HEK293 (cell line): ENCODE measurements at regions not wholly inside any gene's neighbourhood (a gene's known extent, or its start where the extent isn't known, plus 50 kb on each side); places are given as distances from the start of the nearest gene placed in this dataset.

Source experiments
- CTCF ChIA-PET: fragments of 350-600 bp; formaldehyde crosslinking; extraction: SDS; loops from one replicate; lab custom pipeline; 2021; ENCODE audit warnings: antibody characterized with exemption; lab: Yijun Ruan, JAX
- POLR2A ChIA-PET: fragments of 300-600 bp; formaldehyde crosslinking; extraction: SDS; loops from one replicate; lab custom pipeline; 2020; ENCODE audit warnings: antibody characterized with exemption, inconsistent platforms; lab: Yijun Ruan, JAX
- H3K27ac ChIP-seq: fragments of 200-500 bp; sonication (Bioruptor generic); 2 replicates; pipeline ENCODE4 v1.5.1; 2014; ENCODE audit warnings: low read depth, low read length, control low read depth, inconsistent platforms; ENCODE audit errors: extremely low read depth
- H3K36me3 ChIP-seq, 2 experiments: fragments of 200-500 bp in 1 of 2; sonication (Bioruptor generic) in 1 of 2; 1 replicate in 1 of 2; 2 replicates in 1 of 2; pipeline ENCODE4 v1.5.1; 2014 to 2017; ENCODE audit warnings: inconsistent platforms in 2 of 2, low read length in 2 of 2; ENCODE audit not compliant: control insufficient read depth in 2 of 2, insufficient read depth in 1 of 2
- H3K4me1 ChIP-seq: fragments of 200-500 bp; sonication (Bioruptor generic); 2 replicates; pipeline ENCODE4 v1.5.1; 2014; ENCODE audit warnings: mild to moderate bottlenecking, low read length, inconsistent platforms; ENCODE audit not compliant: control insufficient read depth, insufficient read depth
- H3K4me3 ChIP-seq: 2 replicates; pipeline ENCODE4 v1.5.1; 2011; ENCODE audit warnings: low read depth, mild to moderate bottlenecking, control low read depth, low read length, moderate library complexity
- H3K9me3 ChIP-seq: fragments of 200-500 bp; sonication (Bioruptor generic); 2 replicates; pipeline ENCODE4 v1.5.1; 2014; ENCODE audit warnings: low read depth, low read length, inconsistent platforms; ENCODE audit not compliant: control insufficient read depth, insufficient read depth
- MYNN ChIP-seq: fragments of 450-650 bp; formaldehyde crosslinking; IDR thresholded peaks from 2 replicates; pipeline ENCODE4 v1.5.1; 2016; ENCODE audit warnings: missing biosample characterization, missing genetic modification characterization, borderline replicate concordance
- PRDM6 ChIP-seq: fragments of 450-650 bp; formaldehyde crosslinking; IDR thresholded peaks from 2 replicates; pipeline ENCODE4 v1.5.1; 2017; ENCODE audit warnings: missing biosample characterization, missing genetic modification characterization
- SCRT2 ChIP-seq: fragments of 450-650 bp; formaldehyde crosslinking; IDR thresholded peaks from 2 replicates; pipeline ENCODE4 v1.5.1; 2016; ENCODE audit warnings: missing biosample characterization, missing genetic modification characterization
- TCF7L2 ChIP-seq: IDR thresholded peaks from 2 replicates; pipeline ENCODE4 v1.6.1; 2011; ENCODE audit warnings: low read depth, mild to moderate bottlenecking, inconsistent platforms, low read length, moderate library complexity, borderline replicate concordance
- ZBTB17 ChIP-seq: fragments of 450-650 bp; formaldehyde crosslinking; IDR thresholded peaks from 2 replicates; pipeline ENCODE4 v1.5.1; 2016; ENCODE audit warnings: missing biosample characterization, missing genetic modification characterization
- ZBTB20 ChIP-seq: fragments of 450-650 bp; formaldehyde crosslinking; IDR thresholded peaks from 2 replicates; pipeline ENCODE4 v1.5.1; 2016; ENCODE audit warnings: missing biosample characterization, missing genetic modification characterization
- ZFHX2 ChIP-seq: fragments of 450-650 bp; formaldehyde crosslinking; conservative IDR thresholded peaks from 2 replicates; pipeline ENCODE4 v1.5.1; 2016; ENCODE audit warnings: missing biosample characterization, missing genetic modification characterization
- ZFP41 ChIP-seq: fragments of 450-650 bp; formaldehyde crosslinking; IDR thresholded peaks from 2 replicates; pipeline ENCODE4 v1.5.1; 2016; ENCODE audit warnings: missing biosample characterization, missing genetic modification characterization, borderline replicate concordance
- ZNF175 ChIP-seq: fragments of 450-650 bp; formaldehyde crosslinking; IDR thresholded peaks from 2 replicates; pipeline ENCODE4 v1.5.1; 2016; ENCODE audit warnings: missing biosample characterization, missing genetic modification characterization
- ZNF658 ChIP-seq: fragments of 450-650 bp; formaldehyde crosslinking; IDR thresholded peaks from 2 replicates; pipeline ENCODE4; 2016; ENCODE audit warnings: missing biosample characterization, missing genetic modification characterization
- ZSCAN16 ChIP-seq: fragments of 450-650 bp; formaldehyde crosslinking; IDR thresholded peaks from 2 replicates; pipeline ENCODE4 v1.5.1; 2016; ENCODE audit warnings: missing biosample characterization, missing genetic modification characterization
- ZSCAN23 ChIP-seq: fragments of 450-650 bp; formaldehyde crosslinking; IDR thresholded peaks from 2 replicates; pipeline ENCODE4 v1.5.1; 2016; ENCODE audit warnings: missing biosample characterization, missing genetic modification characterization
- TF ChIP-seq, protein P1 (sequence below): fragments of 450-650 bp; formaldehyde crosslinking; IDR thresholded peaks from 2 replicates; pipeline ENCODE4 v1.5.1; 2016; ENCODE audit warnings: missing biosample characterization, missing genetic modification characterization, borderline replicate concordance
- TF ChIP-seq, protein P2 (sequence below): fragments of 450-650 bp; formaldehyde crosslinking; IDR thresholded peaks from 2 replicates; pipeline ENCODE4 v1.5.1; 2016; ENCODE audit warnings: missing biosample characterization, missing genetic modification characterization, low read depth
- TF ChIP-seq, protein P3 (sequence below): fragments of 450-650 bp; formaldehyde crosslinking; conservative IDR thresholded peaks from 2 replicates; pipeline ENCODE4 v1.5.1; 2016; ENCODE audit warnings: low read depth, missing biosample characterization, missing genetic modification characterization
- TF ChIP-seq, protein P4 (sequence below): fragments of 450-650 bp; IDR thresholded peaks from 2 replicates; pipeline ENCODE4 v1.5.1; 2018; ENCODE audit warnings: missing biosample characterization, missing genetic modification characterization
- TF ChIP-seq, protein P5 (sequence below): fragments of 450-650 bp; formaldehyde crosslinking; optimal IDR thresholded peaks from 2 replicates; pipeline ENCODE3; 2016; ENCODE audit warnings: missing biosample characterization, mild to moderate bottlenecking, missing genetic modification characterization

DNA sequence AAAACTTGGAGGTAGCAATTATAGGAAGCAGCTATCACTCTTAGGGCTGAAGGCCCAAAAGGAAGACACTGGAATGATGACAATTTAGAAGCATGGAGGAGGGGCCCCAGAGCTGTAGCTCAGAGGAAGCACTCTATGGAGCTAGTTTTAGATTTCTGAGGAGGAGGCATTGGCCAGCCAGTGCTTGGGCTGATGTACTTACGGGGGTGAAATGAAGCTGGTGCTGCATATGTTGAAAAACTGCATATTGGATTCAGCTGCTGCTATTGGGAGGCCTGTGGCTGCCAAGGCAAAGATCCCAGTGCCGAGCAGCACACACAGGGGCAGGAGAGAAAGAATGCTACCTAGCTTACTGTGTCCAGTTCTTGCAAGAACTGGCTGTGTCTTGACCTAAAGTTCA is 53.9 kb upstream of the HMHB1 start:
- Histone ChIP-seq H3K27ac (no peak overlapping the region), H3K4me1 (no peaks in the 10 kb centered on the region), H3K4me3 (no peak overlapping the region), H3K9me3 (no peaks in the 10 kb centered on the region), H3K36me3 (no peaks in the 10 kb centered on the region)
- ChIA-PET POLR2A (no interaction called here), CTCF (no interaction called here)
- TF ChIP-seq ZFHX2 (tag by site-specific recombination) (no peak), TCF7L2 (no peak), ZSCAN23 (tag by site-specific recombination) (no peak), MYNN (tag by site-specific recombination) (no peak), ZFP41 (no peak), ZSCAN16 (tag by site-specific recombination) (no peak), ZNF658 (no peak), SCRT2 (no peak), ZNF175 (tag by site-specific recombination) (no peak), PRDM6 (no peak), ZBTB17 (tag by site-specific recombination) (no peak), ZBTB20 (tag by site-specific recombination) (no peak)
- TF ChIP-seq, protein P1, sequence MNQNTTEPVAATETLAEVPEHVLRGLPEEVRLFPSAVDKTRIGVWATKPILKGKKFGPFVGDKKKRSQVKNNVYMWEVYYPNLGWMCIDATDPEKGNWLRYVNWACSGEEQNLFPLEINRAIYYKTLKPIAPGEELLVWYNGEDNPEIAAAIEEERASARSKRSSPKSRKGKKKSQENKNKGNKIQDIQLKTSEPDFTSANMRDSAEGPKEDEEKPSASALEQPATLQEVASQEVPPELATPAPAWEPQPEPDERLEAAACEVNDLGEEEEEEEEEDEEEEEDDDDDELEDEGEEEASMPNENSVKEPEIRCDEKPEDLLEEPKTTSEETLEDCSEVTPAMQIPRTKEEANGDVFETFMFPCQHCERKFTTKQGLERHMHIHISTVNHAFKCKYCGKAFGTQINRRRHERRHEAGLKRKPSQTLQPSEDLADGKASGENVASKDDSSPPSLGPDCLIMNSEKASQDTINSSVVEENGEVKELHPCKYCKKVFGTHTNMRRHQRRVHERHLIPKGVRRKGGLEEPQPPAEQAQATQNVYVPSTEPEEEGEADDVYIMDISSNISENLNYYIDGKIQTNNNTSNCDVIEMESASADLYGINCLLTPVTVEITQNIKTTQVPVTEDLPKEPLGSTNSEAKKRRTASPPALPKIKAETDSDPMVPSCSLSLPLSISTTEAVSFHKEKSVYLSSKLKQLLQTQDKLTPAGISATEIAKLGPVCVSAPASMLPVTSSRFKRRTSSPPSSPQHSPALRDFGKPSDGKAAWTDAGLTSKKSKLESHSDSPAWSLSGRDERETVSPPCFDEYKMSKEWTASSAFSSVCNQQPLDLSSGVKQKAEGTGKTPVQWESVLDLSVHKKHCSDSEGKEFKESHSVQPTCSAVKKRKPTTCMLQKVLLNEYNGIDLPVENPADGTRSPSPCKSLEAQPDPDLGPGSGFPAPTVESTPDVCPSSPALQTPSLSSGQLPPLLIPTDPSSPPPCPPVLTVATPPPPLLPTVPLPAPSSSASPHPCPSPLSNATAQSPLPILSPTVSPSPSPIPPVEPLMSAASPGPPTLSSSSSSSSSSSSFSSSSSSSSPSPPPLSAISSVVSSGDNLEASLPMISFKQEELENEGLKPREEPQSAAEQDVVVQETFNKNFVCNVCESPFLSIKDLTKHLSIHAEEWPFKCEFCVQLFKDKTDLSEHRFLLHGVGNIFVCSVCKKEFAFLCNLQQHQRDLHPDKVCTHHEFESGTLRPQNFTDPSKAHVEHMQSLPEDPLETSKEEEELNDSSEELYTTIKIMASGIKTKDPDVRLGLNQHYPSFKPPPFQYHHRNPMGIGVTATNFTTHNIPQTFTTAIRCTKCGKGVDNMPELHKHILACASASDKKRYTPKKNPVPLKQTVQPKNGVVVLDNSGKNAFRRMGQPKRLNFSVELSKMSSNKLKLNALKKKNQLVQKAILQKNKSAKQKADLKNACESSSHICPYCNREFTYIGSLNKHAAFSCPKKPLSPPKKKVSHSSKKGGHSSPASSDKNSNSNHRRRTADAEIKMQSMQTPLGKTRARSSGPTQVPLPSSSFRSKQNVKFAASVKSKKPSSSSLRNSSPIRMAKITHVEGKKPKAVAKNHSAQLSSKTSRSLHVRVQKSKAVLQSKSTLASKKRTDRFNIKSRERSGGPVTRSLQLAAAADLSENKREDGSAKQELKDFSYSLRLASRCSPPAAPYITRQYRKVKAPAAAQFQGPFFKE = no peak
- TF ChIP-seq, protein P2, sequence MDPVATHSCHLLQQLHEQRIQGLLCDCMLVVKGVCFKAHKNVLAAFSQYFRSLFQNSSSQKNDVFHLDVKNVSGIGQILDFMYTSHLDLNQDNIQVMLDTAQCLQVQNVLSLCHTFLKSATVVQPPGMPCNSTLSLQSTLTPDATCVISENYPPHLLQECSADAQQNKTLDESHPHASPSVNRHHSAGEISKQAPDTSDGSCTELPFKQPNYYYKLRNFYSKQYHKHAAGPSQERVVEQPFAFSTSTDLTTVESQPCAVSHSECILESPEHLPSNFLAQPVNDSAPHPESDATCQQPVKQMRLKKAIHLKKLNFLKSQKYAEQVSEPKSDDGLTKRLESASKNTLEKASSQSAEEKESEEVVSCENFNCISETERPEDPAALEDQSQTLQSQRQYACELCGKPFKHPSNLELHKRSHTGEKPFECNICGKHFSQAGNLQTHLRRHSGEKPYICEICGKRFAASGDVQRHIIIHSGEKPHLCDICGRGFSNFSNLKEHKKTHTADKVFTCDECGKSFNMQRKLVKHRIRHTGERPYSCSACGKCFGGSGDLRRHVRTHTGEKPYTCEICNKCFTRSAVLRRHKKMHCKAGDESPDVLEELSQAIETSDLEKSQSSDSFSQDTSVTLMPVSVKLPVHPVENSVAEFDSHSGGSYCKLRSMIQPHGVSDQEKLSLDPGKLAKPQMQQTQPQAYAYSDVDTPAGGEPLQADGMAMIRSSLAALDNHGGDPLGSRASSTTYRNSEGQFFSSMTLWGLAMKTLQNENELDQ (tag by site-specific recombination) = no peak
- TF ChIP-seq, protein P3, sequence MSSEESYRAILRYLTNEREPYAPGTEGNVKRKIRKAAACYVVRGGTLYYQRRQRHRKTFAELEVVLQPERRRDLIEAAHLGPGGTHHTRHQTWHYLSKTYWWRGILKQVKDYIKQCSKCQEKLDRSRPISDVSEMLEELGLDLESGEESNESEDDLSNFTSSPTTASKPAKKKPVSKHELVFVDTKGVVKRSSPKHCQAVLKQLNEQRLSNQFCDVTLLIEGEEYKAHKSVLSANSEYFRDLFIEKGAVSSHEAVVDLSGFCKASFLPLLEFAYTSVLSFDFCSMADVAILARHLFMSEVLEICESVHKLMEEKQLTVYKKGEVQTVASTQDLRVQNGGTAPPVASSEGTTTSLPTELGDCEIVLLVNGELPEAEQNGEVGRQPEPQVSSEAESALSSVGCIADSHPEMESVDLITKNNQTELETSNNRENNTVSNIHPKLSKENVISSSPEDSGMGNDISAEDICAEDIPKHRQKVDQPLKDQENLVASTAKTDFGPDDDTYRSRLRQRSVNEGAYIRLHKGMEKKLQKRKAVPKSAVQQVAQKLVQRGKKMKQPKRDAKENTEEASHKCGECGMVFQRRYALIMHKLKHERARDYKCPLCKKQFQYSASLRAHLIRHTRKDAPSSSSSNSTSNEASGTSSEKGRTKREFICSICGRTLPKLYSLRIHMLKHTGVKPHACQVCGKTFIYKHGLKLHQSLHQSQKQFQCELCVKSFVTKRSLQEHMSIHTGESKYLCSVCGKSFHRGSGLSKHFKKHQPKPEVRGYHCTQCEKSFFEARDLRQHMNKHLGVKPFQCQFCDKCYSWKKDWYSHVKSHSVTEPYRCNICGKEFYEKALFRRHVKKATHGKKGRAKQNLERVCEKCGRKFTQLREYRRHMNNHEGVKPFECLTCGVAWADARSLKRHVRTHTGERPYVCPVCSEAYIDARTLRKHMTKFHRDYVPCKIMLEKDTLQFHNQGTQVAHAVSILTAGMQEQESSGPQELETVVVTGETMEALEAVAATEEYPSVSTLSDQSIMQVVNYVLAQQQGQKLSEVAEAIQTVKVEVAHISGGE (tag by site-specific recombination) = no peak
- TF ChIP-seq, protein P4, sequence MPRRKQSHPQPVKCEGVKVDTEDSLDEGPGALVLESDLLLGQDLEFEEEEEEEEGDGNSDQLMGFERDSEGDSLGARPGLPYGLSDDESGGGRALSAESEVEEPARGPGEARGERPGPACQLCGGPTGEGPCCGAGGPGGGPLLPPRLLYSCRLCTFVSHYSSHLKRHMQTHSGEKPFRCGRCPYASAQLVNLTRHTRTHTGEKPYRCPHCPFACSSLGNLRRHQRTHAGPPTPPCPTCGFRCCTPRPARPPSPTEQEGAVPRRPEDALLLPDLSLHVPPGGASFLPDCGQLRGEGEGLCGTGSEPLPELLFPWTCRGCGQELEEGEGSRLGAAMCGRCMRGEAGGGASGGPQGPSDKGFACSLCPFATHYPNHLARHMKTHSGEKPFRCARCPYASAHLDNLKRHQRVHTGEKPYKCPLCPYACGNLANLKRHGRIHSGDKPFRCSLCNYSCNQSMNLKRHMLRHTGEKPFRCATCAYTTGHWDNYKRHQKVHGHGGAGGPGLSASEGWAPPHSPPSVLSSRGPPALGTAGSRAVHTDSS (tag by site-specific recombination) = no peak
- TF ChIP-seq, protein P5, sequence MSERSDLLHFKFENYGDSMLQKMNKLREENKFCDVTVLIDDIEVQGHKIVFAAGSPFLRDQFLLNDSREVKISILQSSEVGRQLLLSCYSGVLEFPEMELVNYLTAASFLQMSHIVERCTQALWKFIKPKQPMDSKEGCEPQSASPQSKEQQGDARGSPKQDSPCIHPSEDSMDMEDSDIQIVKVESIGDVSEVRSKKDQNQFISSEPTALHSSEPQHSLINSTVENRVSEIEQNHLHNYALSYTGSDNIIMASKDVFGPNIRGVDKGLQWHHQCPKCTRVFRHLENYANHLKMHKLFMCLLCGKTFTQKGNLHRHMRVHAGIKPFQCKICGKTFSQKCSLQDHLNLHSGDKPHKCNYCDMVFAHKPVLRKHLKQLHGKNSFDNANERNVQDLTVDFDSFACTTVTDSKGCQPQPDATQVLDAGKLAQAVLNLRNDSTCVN = no peak
